ENCODE measurements at regions not wholly inside any gene's neighbourhood (a gene's known extent, or its start where the extent isn't known, plus 50 kb on each side); places are given as distances from the start of the nearest gene placed in this dataset.

DNA sequence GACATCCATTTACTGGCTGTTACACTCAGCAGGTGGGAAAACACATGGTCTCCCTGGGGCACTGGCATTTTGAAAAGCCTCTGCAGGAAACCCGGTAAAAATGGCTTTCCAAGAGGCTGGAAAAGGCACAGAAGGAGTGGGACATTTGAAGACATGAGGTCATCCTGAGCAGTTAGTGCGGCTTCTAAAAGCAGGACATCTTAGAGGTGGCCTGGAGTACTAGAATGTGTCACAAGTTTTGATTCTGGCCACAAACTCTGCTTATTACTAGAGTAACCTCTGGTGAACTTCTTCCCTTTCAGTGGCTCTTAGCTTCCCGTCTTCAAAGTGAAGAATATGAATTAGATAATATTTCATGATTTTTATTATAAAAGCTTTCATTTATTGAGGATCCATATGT lies 423.0 kb upstream of the BRINP1 start:
- TF ChIP-seq ZNF624 (tag by site-specific recombination; IDR thresholded peaks at IDR 0.05) (no peak), ZBTB7A (tag by site-specific recombination; IDR thresholded peaks at IDR 0.05; ENCODE audit: low read depth) (no peak), ZNF19 (tag by site-specific recombination; IDR thresholded peaks at IDR 0.05; ENCODE audit: low read depth) (no peak), ZNF223 (tag by site-specific recombination; IDR thresholded peaks at IDR 0.05) (no peak), ZNF558 (tag by site-specific recombination; IDR thresholded peaks at IDR 0.05) (no peak), ZNF626 (tag by site-specific recombination; IDR thresholded peaks at IDR 0.05) (no peak), ZNF548 (tag by site-specific recombination; IDR thresholded peaks at IDR 0.05) (no peak), ZNF623 (tag by site-specific recombination; IDR thresholded peaks at IDR 0.05) (no peak), SETDB1 (IDR thresholded peaks at IDR 0.05; ENCODE audit: insufficient read length, low read length) (no peak), SP7 (tag by site-specific recombination; IDR thresholded peaks at IDR 0.05) (no peak)
- TF ChIP-seq, protein P1, sequence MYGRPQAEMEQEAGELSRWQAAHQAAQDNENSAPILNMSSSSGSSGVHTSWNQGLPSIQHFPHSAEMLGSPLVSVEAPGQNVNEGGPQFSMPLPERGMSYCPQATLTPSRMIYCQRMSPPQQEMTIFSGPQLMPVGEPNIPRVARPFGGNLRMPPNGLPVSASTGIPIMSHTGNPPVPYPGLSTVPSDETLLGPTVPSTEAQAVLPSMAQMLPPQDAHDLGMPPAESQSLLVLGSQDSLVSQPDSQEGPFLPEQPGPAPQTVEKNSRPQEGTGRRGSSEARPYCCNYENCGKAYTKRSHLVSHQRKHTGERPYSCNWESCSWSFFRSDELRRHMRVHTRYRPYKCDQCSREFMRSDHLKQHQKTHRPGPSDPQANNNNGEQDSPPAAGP (tag by site-specific recombination; IDR thresholded peaks at IDR 0.05) = no peak
- TF ChIP-seq, protein P2, sequence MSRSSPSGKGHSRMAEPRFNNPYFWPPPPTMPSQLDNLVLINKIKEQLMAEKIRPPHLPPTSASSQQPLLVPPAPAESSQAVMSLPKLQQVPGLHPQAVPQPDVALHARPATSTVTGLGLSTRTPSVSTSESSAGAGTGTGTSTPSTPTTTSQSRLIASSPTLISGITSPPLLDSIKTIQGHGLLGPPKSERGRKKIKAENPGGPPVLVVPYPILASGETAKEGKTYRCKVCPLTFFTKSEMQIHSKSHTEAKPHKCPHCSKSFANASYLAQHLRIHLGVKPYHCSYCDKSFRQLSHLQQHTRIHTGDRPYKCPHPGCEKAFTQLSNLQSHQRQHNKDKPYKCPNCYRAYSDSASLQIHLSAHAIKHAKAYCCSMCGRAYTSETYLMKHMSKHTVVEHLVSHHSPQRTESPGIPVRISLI (tag by site-specific recombination; IDR thresholded peaks at IDR 0.05) = no peak
- TF ChIP-seq, protein P3, sequence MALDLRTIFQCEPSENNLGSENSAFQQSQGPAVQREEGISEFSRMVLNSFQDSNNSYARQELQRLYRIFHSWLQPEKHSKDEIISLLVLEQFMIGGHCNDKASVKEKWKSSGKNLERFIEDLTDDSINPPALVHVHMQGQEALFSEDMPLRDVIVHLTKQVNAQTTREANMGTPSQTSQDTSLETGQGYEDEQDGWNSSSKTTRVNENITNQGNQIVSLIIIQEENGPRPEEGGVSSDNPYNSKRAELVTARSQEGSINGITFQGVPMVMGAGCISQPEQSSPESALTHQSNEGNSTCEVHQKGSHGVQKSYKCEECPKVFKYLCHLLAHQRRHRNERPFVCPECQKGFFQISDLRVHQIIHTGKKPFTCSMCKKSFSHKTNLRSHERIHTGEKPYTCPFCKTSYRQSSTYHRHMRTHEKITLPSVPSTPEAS (tag by site-specific recombination; IDR thresholded peaks at IDR 0.05) = no peak
- TF ChIP-seq, protein P4, sequence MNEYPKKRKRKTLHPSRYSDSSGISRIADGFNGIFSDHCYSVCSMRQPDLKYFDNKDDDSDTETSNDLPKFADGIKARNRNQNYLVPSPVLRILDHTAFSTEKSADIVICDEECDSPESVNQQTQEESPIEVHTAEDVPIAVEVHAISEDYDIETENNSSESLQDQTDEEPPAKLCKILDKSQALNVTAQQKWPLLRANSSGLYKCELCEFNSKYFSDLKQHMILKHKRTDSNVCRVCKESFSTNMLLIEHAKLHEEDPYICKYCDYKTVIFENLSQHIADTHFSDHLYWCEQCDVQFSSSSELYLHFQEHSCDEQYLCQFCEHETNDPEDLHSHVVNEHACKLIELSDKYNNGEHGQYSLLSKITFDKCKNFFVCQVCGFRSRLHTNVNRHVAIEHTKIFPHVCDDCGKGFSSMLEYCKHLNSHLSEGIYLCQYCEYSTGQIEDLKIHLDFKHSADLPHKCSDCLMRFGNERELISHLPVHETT (tag by site-specific recombination; IDR thresholded peaks at IDR 0.05) = no peak
- TF ChIP-seq, protein P5, sequence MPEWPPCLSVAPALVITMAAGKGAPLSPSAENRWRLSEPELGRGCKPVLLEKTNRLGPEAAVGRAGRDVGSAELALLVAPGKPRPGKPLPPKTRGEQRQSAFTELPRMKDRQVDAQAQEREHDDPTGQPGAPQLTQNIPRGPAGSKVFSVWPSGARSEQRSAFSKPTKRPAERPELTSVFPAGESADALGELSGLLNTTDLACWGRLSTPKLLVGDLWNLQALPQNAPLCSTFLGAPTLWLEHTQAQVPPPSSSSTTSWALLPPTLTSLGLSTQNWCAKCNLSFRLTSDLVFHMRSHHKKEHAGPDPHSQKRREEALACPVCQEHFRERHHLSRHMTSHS (tag by site-specific recombination; IDR thresholded peaks at IDR 0.05) = no peak
- TF ChIP-seq, protein P6, sequence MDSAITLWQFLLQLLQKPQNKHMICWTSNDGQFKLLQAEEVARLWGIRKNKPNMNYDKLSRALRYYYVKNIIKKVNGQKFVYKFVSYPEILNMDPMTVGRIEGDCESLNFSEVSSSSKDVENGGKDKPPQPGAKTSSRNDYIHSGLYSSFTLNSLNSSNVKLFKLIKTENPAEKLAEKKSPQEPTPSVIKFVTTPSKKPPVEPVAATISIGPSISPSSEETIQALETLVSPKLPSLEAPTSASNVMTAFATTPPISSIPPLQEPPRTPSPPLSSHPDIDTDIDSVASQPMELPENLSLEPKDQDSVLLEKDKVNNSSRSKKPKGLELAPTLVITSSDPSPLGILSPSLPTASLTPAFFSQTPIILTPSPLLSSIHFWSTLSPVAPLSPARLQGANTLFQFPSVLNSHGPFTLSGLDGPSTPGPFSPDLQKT (IDR thresholded peaks at IDR 0.05; ENCODE audit: borderline replicate concordance, low read depth, low read length) = no peak
- H3K4me1 ChIP-seq (ENCODE audit: control insufficient read depth, insufficient read depth, low read length) = no peaks in the 10 kb centered on the region
- H3K27ac ChIP-seq (ENCODE audit: extremely low read depth, low read depth, low read length) = no peak overlapping the region
- H3K36me3 ChIP-seq (ENCODE audit: control insufficient read depth in 2 of 2, insufficient read depth in 1 of 2, low read length in 2 of 2) = no peaks in the 10 kb centered on the region
- no peak overlapping the region for H3K4me3 ChIP-seq (ENCODE audit: low read depth, low read length)
- no peaks in the 10 kb centered on the region for H3K9me3 ChIP-seq (ENCODE audit: control insufficient read depth, insufficient read depth, low read depth, low read length)
- CTCF ChIA-PET = no interaction called here
- POLR2A ChIA-PET = no interaction called here

DNA sequence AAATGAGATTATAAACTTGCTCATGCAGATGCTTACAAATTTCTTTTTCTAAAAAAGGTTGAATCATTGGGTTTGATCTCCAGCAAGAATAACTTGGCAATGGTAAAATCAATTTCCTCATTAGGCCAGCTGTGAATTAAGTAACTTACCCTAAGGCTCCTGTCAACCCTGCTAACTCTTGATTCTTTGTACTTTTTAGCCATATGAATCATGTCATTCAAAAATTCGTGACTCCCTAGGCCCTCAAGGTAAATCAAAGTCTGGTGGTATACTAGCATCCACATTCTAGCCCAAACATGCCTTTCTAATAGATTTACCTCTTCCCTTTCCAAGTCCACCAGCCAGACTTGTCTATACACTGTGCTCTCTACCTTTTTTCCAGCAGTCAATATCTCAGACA lies 420.8 kb upstream of the BRINP1 start:
- Histone ChIP-seq H3K4me1 (ENCODE audit: control insufficient read depth, insufficient read depth, low read length) (no peaks in the 10 kb centered on the region), H3K4me3 (ENCODE audit: low read depth, low read length) (no peak overlapping the region), H3K9me3 (ENCODE audit: control insufficient read depth, insufficient read depth, low read depth, low read length) (no peaks in the 10 kb centered on the region), H3K36me3 (ENCODE audit: control insufficient read depth in 2 of 2, insufficient read depth in 1 of 2, low read length in 2 of 2) (no peaks in the 10 kb centered on the region), H3K27ac (ENCODE audit: extremely low read depth, low read depth, low read length) (no peak overlapping the region)
- POLR2A ChIA-PET = no interaction called here
- CTCF ChIA-PET = no interaction called here
- TF ChIP-seq ZFP69B (tag by site-specific recombination; IDR thresholded peaks at IDR 0.05) = no peak
- no peak for TF ChIP-seq ZFP41 (tag by site-specific recombination; IDR thresholded peaks at IDR 0.05; ENCODE audit: borderline replicate concordance)
- no peak for TF ChIP-seq ZNF664 (tag by site-specific recombination; IDR thresholded peaks at IDR 0.05)
- no peak for TF ChIP-seq ZNF221 (tag by site-specific recombination; IDR thresholded peaks at IDR 0.05; ENCODE audit: borderline replicate concordance)
- no peak for TF ChIP-seq ZNF654 (tag by site-specific recombination; IDR thresholded peaks at IDR 0.05; ENCODE audit: low read depth)
- TF ChIP-seq, protein P7, sequence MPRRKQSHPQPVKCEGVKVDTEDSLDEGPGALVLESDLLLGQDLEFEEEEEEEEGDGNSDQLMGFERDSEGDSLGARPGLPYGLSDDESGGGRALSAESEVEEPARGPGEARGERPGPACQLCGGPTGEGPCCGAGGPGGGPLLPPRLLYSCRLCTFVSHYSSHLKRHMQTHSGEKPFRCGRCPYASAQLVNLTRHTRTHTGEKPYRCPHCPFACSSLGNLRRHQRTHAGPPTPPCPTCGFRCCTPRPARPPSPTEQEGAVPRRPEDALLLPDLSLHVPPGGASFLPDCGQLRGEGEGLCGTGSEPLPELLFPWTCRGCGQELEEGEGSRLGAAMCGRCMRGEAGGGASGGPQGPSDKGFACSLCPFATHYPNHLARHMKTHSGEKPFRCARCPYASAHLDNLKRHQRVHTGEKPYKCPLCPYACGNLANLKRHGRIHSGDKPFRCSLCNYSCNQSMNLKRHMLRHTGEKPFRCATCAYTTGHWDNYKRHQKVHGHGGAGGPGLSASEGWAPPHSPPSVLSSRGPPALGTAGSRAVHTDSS (tag by site-specific recombination; IDR thresholded peaks at IDR 0.05) = no peak
- no peak for TF ChIP-seq ZNF558 (tag by site-specific recombination; IDR thresholded peaks at IDR 0.05)
- no peak for TF ChIP-seq GLI2 (tag by site-specific recombination; IDR thresholded peaks at IDR 0.05; ENCODE audit: borderline replicate concordance, low read depth)
- TF ChIP-seq OSR2 (tag by site-specific recombination; IDR thresholded peaks at IDR 0.05) = no peak
- TF ChIP-seq HOXD13 (CRISPR knock-in tag; IDR thresholded peaks at IDR 0.05; ENCODE audit: borderline replicate concordance) = no peak

Measured in HEK293 (cell line).